ENCODE measurements at regions not wholly inside any gene's neighbourhood (a gene's known extent, or its start where the extent isn't known, plus 50 kb on each side); places are given as distances from the start of the nearest gene placed in this dataset.

DNA sequence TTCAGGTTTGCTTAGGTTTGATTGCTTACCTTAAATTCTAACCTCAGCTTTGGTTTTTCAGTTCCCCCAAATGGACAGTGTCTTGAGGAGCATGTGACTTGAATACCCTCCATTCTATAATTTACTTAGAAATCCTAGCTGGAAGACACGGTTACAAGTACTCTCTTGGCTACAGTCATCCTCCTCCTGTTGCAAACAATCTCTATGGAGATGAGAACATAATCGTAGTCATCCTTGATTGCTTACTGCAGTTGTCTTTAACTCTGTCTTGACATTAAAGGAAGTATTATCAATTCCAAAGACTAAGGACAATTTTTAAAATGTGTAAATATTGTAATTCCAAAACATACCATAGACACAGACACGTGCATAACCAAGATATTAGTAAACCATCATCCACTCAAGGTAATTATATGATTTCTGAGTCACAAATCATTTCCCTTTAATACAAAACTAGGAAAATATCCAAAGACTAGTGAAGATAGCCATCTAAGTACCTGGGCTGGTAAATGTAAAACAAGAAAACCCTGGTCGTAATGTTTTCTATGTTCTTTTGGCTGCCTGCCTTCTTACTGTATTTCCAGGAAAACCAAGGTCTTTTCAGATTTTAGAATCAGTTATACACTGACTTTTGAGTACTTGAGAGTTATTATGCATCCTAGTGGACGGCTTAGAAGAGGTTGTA is 149.9 kb downstream of the CHRM3 start:
- H2AFZ ChIP-seq = no peak overlapping the region
- no peak overlapping the region for H3K4me3 ChIP-seq
- in situ Hi-C loops (cut with MboI) = no loop called here
- H3K4me2 ChIP-seq (ENCODE audit: unreplicated experiment) = no peak overlapping the region
- H3K36me3 ChIP-seq (ENCODE audit: low read depth) = no peaks in the 10 kb centered on the region
- H3K9me2 ChIP-seq (ENCODE audit: insufficient read depth) = no peaks in the 10 kb centered on the region
- no peaks in the 10 kb centered on the region for H3F3A ChIP-seq (ENCODE audit: insufficient read depth)
- H3K4me1 ChIP-seq (ENCODE audit: insufficient read depth) = no peaks in the 10 kb centered on the region
- H3K9ac ChIP-seq = no peak overlapping the region
- TF ChIP-seq EZH2 (IDR thresholded peaks at IDR 0.05; ENCODE audit: insufficient read depth, poor library complexity, severe bottlenecking) (no peak), EZH2phosphoT487 (IDR thresholded peaks at IDR 0.05; ENCODE audit: insufficient read depth, low read depth) (no peak)
- H4K20me1 ChIP-seq (ENCODE audit: insufficient read depth) = no peaks in the 10 kb centered on the region
- WGBS, 2 experiments (ENCODE audit: low coverage in 1 of 2, low lambda C conversion rate in 2 of 2, missing lambda C conversion rate in 2 of 2) = 6 to 7% methylated on average over 5 of the region's 5 CpGs
- H3K9me3 ChIP-seq (ENCODE audit: low read depth) = no peaks in the 10 kb centered on the region
- H3K27me3 ChIP-seq (replicated peaks; ENCODE audit: insufficient read depth) = no peaks in the 10 kb centered on the region
- H3K27ac ChIP-seq = no peak overlapping the region
- DNase-seq = no peak
- H3K79me2 ChIP-seq (ENCODE audit: insufficient read depth) = no peaks in the 10 kb centered on the region

DNA sequence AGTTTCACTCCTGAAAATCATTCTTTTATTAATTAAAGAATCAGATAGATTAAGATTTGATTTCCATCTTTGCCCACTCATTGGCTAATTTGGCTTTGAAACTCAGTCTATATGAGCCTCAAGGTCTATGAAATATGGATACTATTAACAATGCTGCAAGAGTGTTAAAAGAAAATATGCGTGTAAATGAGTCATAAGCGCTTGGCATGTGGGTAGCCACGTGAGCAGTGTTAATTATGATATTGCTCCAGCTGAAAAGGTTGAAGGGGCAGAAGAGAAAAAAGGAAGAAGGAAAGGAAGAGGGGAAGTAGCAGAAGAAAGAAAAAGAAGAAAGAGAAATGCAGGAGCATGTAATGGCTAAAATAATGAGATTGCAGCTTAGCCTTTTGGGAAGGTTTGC is 151.4 kb downstream of the CHRM3 start:
- Histone ChIP-seq H3K79me2 (ENCODE audit: insufficient read depth) (no peaks in the 10 kb centered on the region), H3K4me1 (ENCODE audit: insufficient read depth) (no peaks in the 10 kb centered on the region), H3K36me3 (ENCODE audit: low read depth) (no peaks in the 10 kb centered on the region), H3K27me3 (replicated peaks; ENCODE audit: insufficient read depth) (no peaks in the 10 kb centered on the region), H4K20me1 (ENCODE audit: insufficient read depth) (no peaks in the 10 kb centered on the region), H3K9ac (no peak overlapping the region), H3K9me2 (ENCODE audit: insufficient read depth) (no peaks in the 10 kb centered on the region), H3K27ac (no peak overlapping the region), H3K9me3 (ENCODE audit: low read depth) (no peaks in the 10 kb centered on the region), H3F3A (ENCODE audit: insufficient read depth) (no peaks in the 10 kb centered on the region), H2AFZ (no peak overlapping the region), H3K4me3 (no peak overlapping the region), H3K4me2 (ENCODE audit: unreplicated experiment) (no peak overlapping the region)
- DNase-seq = no peak
- in situ Hi-C loops (cut with MboI) = no loop called here
- no peak for TF ChIP-seq EZH2 (IDR thresholded peaks at IDR 0.05; ENCODE audit: insufficient read depth, poor library complexity, severe bottlenecking)
- TF ChIP-seq EZH2phosphoT487 (IDR thresholded peaks at IDR 0.05; ENCODE audit: insufficient read depth, low read depth) = no peak
- WGBS, 2 experiments (ENCODE audit: low coverage in 1 of 2, low lambda C conversion rate in 2 of 2, missing lambda C conversion rate in 2 of 2) = 8 to 9% methylated on average over 3 of the region's 3 CpGs

DNA sequence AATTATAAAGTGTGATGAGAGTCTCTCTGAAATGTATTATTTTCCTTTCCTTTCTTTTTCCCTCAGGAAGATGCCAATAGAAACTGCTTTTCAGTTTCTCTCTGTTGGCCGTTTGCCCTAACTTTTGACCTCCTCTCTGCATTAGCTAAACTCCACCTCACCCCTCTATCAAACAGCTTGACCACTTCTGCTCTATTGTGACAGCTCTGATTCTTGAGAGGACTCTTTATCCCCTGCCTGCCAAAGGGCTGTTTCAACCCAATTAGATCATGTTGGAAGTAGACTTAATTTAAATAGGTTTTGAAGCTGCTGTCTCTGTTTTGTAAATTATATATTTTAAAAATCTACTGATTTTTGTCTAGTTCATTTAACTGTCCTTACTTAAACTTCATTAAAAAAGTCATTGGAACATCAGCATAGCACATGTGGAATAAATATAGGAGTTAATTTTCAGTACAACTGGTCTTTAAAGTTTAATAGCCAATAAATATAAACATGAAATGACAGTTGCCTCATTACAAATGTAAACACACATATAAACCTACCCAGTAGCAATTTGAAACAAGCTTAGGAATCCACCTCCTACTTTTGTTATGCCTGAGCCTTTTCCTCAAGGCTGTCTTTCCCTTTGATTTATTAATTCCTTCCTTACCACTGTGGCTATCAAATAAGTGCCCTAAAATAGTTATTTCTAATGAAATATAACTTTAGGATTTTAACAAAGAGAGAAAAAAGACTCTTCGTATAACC is 152.0 kb downstream of the CHRM3 start:
- Histone ChIP-seq H3K4me3 (no peak overlapping the region), H3K9me3 (ENCODE audit: low read depth) (no peaks in the 10 kb centered on the region), H3K27me3 (replicated peaks; ENCODE audit: insufficient read depth) (no peaks in the 10 kb centered on the region), H2AFZ (no peak overlapping the region), H3K36me3 (ENCODE audit: low read depth) (no peaks in the 10 kb centered on the region), H3K79me2 (ENCODE audit: insufficient read depth) (no peaks in the 10 kb centered on the region), H4K20me1 (ENCODE audit: insufficient read depth) (no peaks in the 10 kb centered on the region), H3K4me2 (ENCODE audit: unreplicated experiment) (no peak overlapping the region), H3K27ac (no peak overlapping the region), H3K9ac (no peak overlapping the region), H3K4me1 (ENCODE audit: insufficient read depth) (no peaks in the 10 kb centered on the region), H3F3A (ENCODE audit: insufficient read depth) (no peaks in the 10 kb centered on the region), H3K9me2 (ENCODE audit: insufficient read depth) (no peaks in the 10 kb centered on the region)
- TF ChIP-seq EZH2 (IDR thresholded peaks at IDR 0.05; ENCODE audit: insufficient read depth, poor library complexity, severe bottlenecking) = no peak
- no peak for TF ChIP-seq EZH2phosphoT487 (IDR thresholded peaks at IDR 0.05; ENCODE audit: insufficient read depth, low read depth)
- in situ Hi-C loops (cut with MboI) = no loop called here
- 2 to 5% methylated on average over 2 of the region's 2 CpGs for WGBS, 2 experiments (ENCODE audit: low coverage in 1 of 2, low lambda C conversion rate in 2 of 2, missing lambda C conversion rate in 2 of 2)
- DNase-seq = no peak

DNA sequence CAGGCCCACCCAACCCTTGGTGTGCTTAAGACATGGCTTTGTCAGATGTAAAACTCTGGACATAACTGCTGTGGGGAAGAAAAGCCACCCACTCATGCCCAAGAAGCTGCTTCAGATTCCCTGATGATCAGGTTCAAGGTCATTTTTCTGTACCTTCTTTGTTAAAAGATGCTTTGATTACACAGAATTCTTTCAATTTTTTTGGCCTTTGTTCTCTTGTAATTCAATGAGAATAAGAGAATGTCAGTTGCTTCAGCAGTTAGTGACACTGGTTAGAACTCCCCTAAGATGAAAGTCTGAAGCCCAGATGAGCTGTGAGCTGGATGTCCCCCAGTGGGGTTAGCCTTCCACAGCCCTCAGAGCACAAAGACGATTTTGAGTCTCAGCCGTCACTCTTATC is 152.7 kb downstream of the CHRM3 start:
- Histone ChIP-seq H2AFZ (no peak overlapping the region), H3K4me2 (ENCODE audit: unreplicated experiment) (no peak overlapping the region), H3K4me1 (ENCODE audit: insufficient read depth) (no peaks in the 10 kb centered on the region), H4K20me1 (ENCODE audit: insufficient read depth) (no peaks in the 10 kb centered on the region), H3K79me2 (ENCODE audit: insufficient read depth) (no peaks in the 10 kb centered on the region), H3K9me2 (ENCODE audit: insufficient read depth) (no peaks in the 10 kb centered on the region), H3K9ac (no peak overlapping the region), H3F3A (ENCODE audit: insufficient read depth) (no peaks in the 10 kb centered on the region), H3K27me3 (replicated peaks; ENCODE audit: insufficient read depth) (no peaks in the 10 kb centered on the region), H3K4me3 (no peak overlapping the region), H3K9me3 (ENCODE audit: low read depth) (no peaks in the 10 kb centered on the region), H3K36me3 (ENCODE audit: low read depth) (no peaks in the 10 kb centered on the region), H3K27ac (no peak overlapping the region)
- TF ChIP-seq EZH2phosphoT487 (IDR thresholded peaks at IDR 0.05; ENCODE audit: insufficient read depth, low read depth) = no peak
- TF ChIP-seq EZH2 (IDR thresholded peaks at IDR 0.05; ENCODE audit: insufficient read depth, poor library complexity, severe bottlenecking) = no peak
- no peak for DNase-seq
- 27 to 39% methylated on average over 2 of the region's 2 CpGs for WGBS, 2 experiments (ENCODE audit: low coverage in 1 of 2, low lambda C conversion rate in 2 of 2, missing lambda C conversion rate in 2 of 2)
- in situ Hi-C loops (cut with MboI) = no loop called here

All from GM23248 (cell line).